ENCODE measurements at regions not wholly inside any gene's neighbourhood (a gene's known extent, or its start where the extent isn't known, plus 50 kb on each side); places are given as distances from the start of the nearest gene placed in this dataset.

DNA sequence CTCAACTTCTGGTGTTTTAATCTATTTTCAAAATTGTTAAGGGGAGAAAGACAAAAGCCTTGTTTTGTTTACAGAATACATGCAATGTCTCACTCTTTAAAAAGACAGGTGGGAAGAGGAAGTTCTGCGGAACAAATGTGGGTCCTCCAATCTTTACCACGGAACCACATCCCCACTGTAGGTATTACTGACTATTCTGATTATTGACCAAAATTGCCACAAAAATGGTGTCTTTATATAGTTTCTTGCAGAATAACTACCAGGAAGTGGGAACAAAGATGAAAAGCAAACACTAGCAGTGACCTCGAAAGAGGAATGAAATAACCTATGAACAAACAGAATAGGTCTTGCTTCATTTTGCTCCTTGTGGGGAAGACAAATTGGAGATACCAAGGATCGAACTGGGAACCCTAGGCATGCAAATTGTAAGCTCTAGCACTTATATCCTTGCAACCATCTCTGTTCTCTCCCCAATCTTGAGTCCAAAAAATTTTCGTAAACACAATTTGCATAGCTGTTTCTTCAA is 106.7 kb downstream of the GPX5 start:
- no peaks in the 10 kb centered on the region for H3K36me3 ChIP-seq
- H3K9me3 ChIP-seq, result peaks cover 0 to 6% (median 0%) of the 10 kb centered on the region in 11 donors
- no peak for ATAC-seq
- DNase-seq, result no peak
- no peak overlapping the region for H3K27ac ChIP-seq
- 83 to 88% methylated on average over 5 of the region's 5 CpGs for WGBS, 2 donors
- TF ChIP-seq, protein P1, sequence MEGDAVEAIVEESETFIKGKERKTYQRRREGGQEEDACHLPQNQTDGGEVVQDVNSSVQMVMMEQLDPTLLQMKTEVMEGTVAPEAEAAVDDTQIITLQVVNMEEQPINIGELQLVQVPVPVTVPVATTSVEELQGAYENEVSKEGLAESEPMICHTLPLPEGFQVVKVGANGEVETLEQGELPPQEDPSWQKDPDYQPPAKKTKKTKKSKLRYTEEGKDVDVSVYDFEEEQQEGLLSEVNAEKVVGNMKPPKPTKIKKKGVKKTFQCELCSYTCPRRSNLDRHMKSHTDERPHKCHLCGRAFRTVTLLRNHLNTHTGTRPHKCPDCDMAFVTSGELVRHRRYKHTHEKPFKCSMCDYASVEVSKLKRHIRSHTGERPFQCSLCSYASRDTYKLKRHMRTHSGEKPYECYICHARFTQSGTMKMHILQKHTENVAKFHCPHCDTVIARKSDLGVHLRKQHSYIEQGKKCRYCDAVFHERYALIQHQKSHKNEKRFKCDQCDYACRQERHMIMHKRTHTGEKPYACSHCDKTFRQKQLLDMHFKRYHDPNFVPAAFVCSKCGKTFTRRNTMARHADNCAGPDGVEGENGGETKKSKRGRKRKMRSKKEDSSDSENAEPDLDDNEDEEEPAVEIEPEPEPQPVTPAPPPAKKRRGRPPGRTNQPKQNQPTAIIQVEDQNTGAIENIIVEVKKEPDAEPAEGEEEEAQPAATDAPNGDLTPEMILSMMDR (IDR thresholded peaks at IDR 0.05), result no peak
- intact Hi-C loops (cut with DNase I), result no loop called here
- no peak overlapping the region for H3K4me3 ChIP-seq
- H3K27me3 ChIP-seq, result peaks cover 0 to 73% (median 57%) of the 10 kb centered on the region in 7 donors
- H3K4me1 ChIP-seq, result peaks cover 0 to 10% (median 0%) of the 10 kb centered on the region in 9 donors

DNA sequence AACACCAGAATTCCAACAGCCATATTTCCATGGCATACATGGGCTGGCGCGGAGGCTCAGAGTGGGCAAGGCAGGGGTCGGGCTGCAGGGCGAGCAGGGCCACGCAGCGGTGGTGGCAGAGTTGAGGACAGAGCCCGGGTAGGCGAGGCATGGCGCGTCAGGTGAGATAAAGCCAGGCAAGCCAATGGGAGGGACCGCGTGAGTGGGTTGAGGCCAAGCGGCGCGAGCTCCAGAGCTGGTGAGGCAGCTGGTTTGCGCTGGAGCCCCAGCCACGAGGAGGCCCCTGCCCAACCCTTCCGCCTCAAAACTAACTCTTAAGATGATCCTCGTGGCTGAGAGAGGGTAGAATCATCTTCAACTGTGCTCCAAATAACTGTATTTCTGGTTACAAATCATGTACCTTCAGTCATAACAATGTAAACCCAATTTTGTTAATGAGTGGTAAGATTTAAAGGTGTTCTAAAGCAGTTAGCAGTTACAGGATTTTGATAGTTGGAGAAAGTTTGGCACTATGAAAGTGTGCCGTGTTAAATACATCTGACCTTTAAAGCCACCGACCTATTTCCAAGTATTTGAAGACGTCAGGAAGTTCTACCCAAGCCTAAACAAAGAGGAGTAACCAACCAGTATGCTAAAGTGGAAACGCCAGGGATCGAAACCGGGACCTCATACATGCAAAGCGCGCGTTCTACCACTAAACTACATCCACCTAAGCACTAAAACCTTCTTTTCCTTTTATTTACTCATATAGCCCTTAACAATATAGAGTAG is 107.9 kb downstream of the GPX5 start:
- no peak overlapping the region for H3K27ac ChIP-seq
- H3K4me1 ChIP-seq, result peaks cover 0 to 10% (median 0%) of the 10 kb centered on the region in 9 donors
- ATAC-seq, result no peak
- H3K4me3 ChIP-seq, result no peak overlapping the region
- DNase-seq, result no peak
- intact Hi-C loops (cut with DNase I), result no loop called here
- peaks cover 0 to 4% (median 0%) of the 10 kb centered on the region in 11 donors for H3K9me3 ChIP-seq
- WGBS, 2 donors, result 56 to 60% methylated on average over 28 of the region's 28 CpGs
- TF ChIP-seq, protein P1 (IDR thresholded peaks at IDR 0.05), result no peak
- peaks cover 0 to 86% (median 69%) of the 10 kb centered on the region in 7 donors for H3K27me3 ChIP-seq
- no peaks in the 10 kb centered on the region for H3K36me3 ChIP-seq

DNA sequence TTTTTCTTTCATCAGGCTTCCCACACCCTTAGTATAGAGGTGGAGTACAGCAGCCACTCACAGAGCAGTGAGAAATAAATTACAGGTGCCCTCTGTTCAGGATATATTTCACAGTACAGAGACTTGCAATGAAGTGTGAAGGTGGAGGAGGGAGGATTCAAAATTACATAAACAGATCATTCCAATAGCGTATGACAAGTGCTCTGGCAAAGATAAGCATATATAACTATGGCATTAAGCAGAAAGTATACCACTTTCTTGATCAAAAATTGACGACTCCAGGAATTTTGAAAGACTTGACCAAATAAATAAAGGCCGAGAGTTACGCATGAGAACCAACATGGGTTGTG is 108.7 kb downstream of the GPX5 start:
- H3K36me3 ChIP-seq, result no peaks in the 10 kb centered on the region
- TF ChIP-seq, protein P1 (IDR thresholded peaks at IDR 0.05), result no peak
- DNase-seq, result no peak
- H3K27me3 ChIP-seq, result peaks cover 0 to 90% (median 72%) of the 10 kb centered on the region in 7 donors
- ATAC-seq, result no peak
- 6 to 10% methylated on average over 4 of the region's 4 CpGs for WGBS, 2 donors
- peaks cover 0 to 10% (median 0%) of the 10 kb centered on the region in 9 donors for H3K4me1 ChIP-seq
- intact Hi-C loops (cut with DNase I), result no loop called here
- peak overlapping the region in 9 of 10 donors; percentile 11 to 50 (median 33) for H3K4me3 ChIP-seq
- H3K27ac ChIP-seq, result no peak overlapping the region
- H3K9me3 ChIP-seq, result peaks cover 0 to 4% (median 0%) of the 10 kb centered on the region in 11 donors

DNA sequence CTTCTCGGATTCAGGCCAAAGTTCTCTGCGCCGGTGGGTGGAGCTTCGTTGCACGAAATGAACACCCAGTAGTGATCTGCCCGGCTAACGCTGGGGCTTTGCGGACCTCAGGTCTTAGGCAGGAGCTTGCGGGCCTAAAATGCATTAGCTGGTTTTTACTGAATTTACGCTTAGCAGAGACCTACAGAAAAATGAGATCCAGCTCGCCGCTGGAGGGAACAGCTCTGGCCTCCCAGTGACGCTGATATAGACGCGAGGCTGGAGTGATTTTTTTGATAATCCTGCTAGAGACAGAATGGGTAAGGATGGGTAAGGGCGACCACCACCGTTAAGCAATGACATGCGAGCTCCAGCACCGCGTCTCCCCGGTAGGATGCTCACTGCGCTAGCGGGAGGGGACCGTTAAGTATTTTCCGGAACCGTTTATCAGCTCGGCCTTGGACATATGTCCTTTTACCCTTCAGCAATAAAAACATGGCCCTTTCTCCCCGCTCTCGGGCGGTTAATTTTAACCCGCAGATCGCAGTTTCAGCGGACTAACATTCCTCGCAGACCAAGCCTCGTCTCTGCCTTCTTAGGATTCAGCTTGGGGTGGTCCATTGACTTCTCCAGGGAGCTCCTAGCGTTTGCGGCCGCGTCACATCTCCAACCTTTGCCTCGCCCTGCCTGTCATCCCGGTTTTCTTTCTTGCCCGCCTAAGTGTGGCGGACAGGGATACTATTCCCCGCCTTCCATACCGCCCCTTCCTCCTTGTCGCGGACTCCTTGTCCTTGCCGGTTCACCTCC is 109.3 kb downstream of the GPX5 start:
- Histone ChIP-seq H3K4me1 (peaks cover 0 to 10% (median 0%) of the 10 kb centered on the region in 9 donors), H3K36me3 (no peaks in the 10 kb centered on the region), H3K9me3 (peaks cover 0 to 4% (median 0%) of the 10 kb centered on the region in 11 donors), H3K27me3 (peaks cover 0 to 93% (median 74%) of the 10 kb centered on the region in 7 donors), H3K27ac (no peak overlapping the region), H3K4me3 (peak overlapping the region in 9 of 10 donors; percentile 11 to 50 (median 33))
- DNase-seq (no peak), ATAC-seq (peak in 4 of 8 donors; percentile 17 to 61 (median 36))
- TF ChIP-seq, protein P1 (IDR thresholded peaks at IDR 0.05), result no peak
- intact Hi-C loops (cut with DNase I), result no loop called here
- WGBS, 2 donors, result 1% methylated on average over 48 of the region's 48 CpGs

All from heart right ventricle (tissue), 16 donors.